ENCODE measurements at regions not wholly inside any gene's neighbourhood (a gene's known extent, or its start where the extent isn't known, plus 50 kb on each side); places are given as distances from the start of the nearest gene placed in this dataset.

DNA sequence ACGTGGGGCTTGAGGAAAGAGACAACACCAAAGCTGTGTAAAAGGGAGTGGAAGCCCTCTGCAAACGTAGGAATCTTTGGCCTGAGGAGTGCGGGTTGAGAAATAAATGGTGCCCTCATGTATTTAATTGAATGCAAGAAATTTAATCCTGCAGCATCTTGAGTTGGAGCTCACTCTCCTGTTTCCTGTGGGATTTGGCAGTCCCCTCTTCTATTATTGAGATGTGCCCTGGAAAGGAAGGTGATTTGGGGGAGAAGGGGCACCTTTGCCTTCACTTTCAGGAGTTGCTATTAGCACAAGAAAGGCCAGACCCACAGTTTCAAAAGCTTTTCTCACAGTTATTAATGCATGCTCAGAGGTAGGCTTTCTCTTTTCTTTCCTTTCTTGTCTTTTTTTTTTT, 201.4 kb upstream of the HDDC2 start:
- TF ChIP-seq POLR2A (IDR thresholded peaks at IDR 0.05): no peak
- TF ChIP-seq, protein P1, sequence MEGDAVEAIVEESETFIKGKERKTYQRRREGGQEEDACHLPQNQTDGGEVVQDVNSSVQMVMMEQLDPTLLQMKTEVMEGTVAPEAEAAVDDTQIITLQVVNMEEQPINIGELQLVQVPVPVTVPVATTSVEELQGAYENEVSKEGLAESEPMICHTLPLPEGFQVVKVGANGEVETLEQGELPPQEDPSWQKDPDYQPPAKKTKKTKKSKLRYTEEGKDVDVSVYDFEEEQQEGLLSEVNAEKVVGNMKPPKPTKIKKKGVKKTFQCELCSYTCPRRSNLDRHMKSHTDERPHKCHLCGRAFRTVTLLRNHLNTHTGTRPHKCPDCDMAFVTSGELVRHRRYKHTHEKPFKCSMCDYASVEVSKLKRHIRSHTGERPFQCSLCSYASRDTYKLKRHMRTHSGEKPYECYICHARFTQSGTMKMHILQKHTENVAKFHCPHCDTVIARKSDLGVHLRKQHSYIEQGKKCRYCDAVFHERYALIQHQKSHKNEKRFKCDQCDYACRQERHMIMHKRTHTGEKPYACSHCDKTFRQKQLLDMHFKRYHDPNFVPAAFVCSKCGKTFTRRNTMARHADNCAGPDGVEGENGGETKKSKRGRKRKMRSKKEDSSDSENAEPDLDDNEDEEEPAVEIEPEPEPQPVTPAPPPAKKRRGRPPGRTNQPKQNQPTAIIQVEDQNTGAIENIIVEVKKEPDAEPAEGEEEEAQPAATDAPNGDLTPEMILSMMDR (IDR thresholded peaks at IDR 0.05): no peak
- Histone ChIP-seq H3K4me1 (no peaks in the 10 kb centered on the region), H3K27ac (no peak overlapping the region), H3K27me3 (no peaks in the 10 kb centered on the region), H3K9me3 (no peaks in the 10 kb centered on the region), H3K36me3 (ENCODE audit: low read depth, missing control alignments) (no peaks in the 10 kb centered on the region), H3K4me3 (no peak overlapping the region)
- intact Hi-C loops (cut with DNase I; ENCODE audit: low total_unique reads): no loop called here
- WGBS, 2 donors: 73 to 80% methylated on average over 3 of the region's 3 CpGs
- no peak for DNase-seq

DNA sequence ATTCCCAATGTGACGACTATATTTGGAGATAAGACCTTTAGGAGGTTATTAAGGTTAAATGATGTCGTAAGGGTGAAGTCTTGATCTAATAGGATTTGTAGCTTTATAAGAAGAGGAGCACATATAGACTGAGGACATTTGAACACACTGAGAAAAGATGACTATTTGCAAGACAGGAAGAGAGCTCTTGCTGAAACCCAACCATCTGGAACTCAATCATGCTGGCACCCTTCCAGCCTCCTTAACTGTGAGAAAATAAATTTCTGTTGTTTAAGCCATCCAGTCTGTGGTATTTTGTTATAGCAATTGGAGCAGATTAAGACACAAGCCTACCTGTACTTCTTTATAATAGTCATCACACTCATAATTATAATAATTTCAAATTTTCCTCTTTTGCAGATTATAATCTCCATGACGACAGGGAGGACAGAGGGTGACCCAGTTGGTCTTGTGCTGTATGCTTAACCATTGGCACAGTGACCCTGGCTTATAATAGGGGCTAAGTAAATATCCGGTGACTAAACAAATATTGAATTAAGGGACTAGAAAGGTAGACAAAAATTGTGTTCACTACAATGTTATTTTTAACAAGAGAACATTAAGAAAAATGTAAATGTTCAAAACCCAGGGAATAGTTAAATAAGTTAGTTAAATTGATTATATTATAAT, 206.4 kb upstream of the HDDC2 start:
- H3K9me3 ChIP-seq: no peaks in the 10 kb centered on the region
- H3K27me3 ChIP-seq: no peaks in the 10 kb centered on the region
- DNase-seq: no peak

DNA sequence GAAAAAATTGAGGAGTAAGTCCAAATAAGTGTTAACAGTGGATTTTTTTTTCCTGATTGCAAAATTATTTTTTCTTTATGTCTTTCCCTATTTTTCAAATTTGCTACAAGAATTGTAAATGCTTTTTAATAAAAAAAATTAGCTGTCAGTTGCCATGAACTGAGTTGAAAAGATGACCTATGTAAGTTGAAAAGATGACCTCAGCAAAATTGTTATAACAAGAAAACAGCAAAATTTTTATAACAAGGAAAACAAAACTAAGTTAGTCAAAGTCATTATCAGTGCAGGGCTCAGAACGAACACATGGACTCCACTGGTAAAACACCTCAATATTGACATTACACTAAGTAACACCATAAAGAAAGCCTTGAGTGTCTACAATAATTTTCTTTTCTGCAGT, 207.0 kb upstream of the HDDC2 start:
- intact Hi-C loops (cut with DNase I; ENCODE audit: low total_unique reads): no loop called here
- no peaks in the 10 kb centered on the region for H3K4me1 ChIP-seq
- no peak for DNase-seq

More for the DNA sequence above, 206.4 kb upstream of the HDDC2 start:
- WGBS, 2 donors: 66 to 72% methylated on average over 4 of the region's 4 CpGs
- Histone ChIP-seq H3K36me3 (ENCODE audit: low read depth, missing control alignments) (no peaks in the 10 kb centered on the region), H3K27ac (no peak overlapping the region), H3K4me3 (no peak overlapping the region), H3K4me1 (no peaks in the 10 kb centered on the region)
- intact Hi-C loops (cut with DNase I; ENCODE audit: low total_unique reads): no loop called here
- TF ChIP-seq, protein P1 (IDR thresholded peaks at IDR 0.05): no peak
- TF ChIP-seq POLR2A (IDR thresholded peaks at IDR 0.05): no peak

GRCh38 chr6:125509477-125509876, 207.7 kb upstream of the HDDC2 start:
- Histone ChIP-seq H3K36me3 (ENCODE audit: low read depth, missing control alignments) (no peaks in the 10 kb centered on the region), H3K9me3 (no peaks in the 10 kb centered on the region), H3K27ac (no peak overlapping the region), H3K27me3 (no peaks in the 10 kb centered on the region), H3K4me1 (no peaks in the 10 kb centered on the region), H3K4me3 (no peak overlapping the region)
- intact Hi-C loops (cut with DNase I; ENCODE audit: low total_unique reads): no loop called here
- no peak for TF ChIP-seq POLR2A (IDR thresholded peaks at IDR 0.05)
- TF ChIP-seq, protein P1 (IDR thresholded peaks at IDR 0.05): no peak
- DNase-seq: no peak
- 87 to 91% methylated on average over 2 of the region's 2 CpGs for WGBS, 2 donors

More for the DNA sequence above, 207.0 kb upstream of the HDDC2 start:
- H3K4me3 ChIP-seq: no peak overlapping the region
- H3K9me3 ChIP-seq: no peaks in the 10 kb centered on the region
- no peak overlapping the region for H3K27ac ChIP-seq
- no peaks in the 10 kb centered on the region for H3K27me3 ChIP-seq
- 64 to 78% methylated on average over 1 of the region's 1 CpG for WGBS, 2 donors
- TF ChIP-seq, protein P1 (IDR thresholded peaks at IDR 0.05): no peak
- TF ChIP-seq POLR2A (IDR thresholded peaks at IDR 0.05): no peak
- H3K36me3 ChIP-seq (ENCODE audit: low read depth, missing control alignments): no peaks in the 10 kb centered on the region

DNA sequence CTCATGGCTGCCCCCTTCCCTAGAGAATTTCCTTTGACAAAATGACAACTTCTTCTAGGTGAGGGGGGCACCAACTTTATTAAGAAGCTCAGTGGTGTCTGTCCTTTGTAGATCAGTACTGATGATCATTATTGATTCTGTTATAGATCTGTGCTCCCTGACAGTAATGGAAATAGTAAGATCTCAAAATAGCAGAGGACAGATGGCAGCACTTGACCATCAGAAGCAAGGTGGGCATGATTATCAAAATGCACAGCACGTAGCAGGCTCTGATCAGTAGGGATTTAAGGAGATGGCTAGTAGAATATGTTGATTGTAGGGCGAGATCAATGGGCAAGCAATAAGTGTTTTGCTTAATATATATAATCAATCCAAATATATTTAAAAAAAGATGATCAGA, 208.6 kb upstream of the HDDC2 start:
- 93 to 95% methylated on average over 2 of the region's 2 CpGs for WGBS, 2 donors
- intact Hi-C loops (cut with DNase I; ENCODE audit: low total_unique reads): no loop called here
- TF ChIP-seq POLR2A (IDR thresholded peaks at IDR 0.05): no peak
- TF ChIP-seq, protein P1 (IDR thresholded peaks at IDR 0.05): no peak

More for the DNA sequence above, 208.6 kb upstream of the HDDC2 start:
- no peaks in the 10 kb centered on the region for H3K9me3 ChIP-seq
- H3K36me3 ChIP-seq (ENCODE audit: low read depth, missing control alignments): no peaks in the 10 kb centered on the region
- H3K4me3 ChIP-seq: no peak overlapping the region
- H3K4me1 ChIP-seq: no peaks in the 10 kb centered on the region
- no peak for DNase-seq
- H3K27ac ChIP-seq: no peak overlapping the region
- H3K27me3 ChIP-seq: no peaks in the 10 kb centered on the region
